ENCODE measurements at regions not wholly inside any gene's neighbourhood (a gene's known extent, or its start where the extent isn't known, plus 50 kb on each side); places are given as distances from the start of the nearest gene placed in this dataset.

DNA sequence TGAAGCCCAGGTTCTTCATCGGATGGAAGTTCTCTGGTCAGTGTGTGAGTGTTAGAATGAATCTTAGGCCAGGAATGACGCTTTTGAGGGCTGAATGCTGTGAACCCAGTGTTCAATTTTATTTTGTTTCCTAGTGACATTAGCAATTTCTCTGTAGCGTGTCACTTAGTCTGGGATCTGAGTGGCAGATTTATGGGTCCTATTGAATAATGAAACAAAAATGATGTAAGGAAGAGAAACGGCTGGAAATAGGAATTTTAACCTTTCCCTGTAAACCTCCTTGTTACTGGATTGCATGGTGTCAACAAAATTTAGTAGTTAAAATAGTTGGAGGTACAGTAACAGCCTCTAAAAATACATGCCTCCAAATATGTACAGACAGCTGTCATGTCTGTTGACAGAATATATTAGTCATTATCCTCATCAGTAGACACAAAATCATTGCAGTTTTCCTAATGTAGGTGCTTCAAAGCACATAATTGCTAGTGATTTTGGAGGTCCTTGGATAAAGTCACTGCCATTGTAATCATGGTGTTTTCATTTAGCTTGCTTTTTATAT lies 223.8 kb upstream of the SPRED2 start:
- DNase-seq (ENCODE audit: low read depth, low spot score) = no peak

DNA sequence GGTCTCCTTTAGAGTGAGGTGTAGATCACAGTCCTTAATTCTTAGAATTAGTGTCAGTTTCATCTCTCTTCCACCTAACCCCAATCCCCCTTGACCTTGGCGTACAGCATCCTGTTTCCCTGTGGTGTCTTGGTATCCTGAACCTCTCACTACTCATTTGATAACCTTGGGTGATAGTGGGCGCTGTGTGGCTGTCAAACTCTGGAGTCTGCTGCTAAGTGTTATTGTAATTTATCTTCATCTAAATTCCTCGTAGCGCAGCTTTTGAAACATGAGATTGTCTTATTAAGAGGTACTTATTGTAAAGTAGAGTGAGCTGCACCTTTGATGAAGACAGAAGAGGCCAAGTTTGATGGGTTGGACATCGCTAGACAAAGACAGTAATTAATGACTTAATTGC lies 222.6 kb upstream of the SPRED2 start:
- no peak for DNase-seq (ENCODE audit: low read depth, low spot score)

DNA sequence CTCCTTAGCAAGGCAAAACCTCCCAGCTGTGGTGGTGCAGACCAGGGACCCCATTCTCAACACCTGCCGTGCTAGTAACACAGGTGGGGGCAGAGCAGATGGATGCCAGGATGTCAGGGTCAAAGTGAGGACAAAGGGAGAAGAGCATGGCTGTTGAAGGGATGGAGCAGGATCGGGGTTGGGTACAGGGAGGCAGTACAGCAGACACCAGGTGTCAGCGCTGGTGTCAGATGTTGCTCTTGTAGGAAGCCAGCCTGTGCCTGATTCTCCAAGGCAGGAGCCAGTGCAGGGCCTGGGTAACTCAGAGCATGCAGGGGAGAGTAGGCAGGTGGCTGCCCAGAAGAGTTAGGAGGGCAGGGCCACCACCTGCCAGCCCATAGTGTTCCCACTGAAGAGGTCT lies 222.1 kb upstream of the SPRED2 start:
- DNase-seq (ENCODE audit: low read depth, low spot score) = no peak

DNA sequence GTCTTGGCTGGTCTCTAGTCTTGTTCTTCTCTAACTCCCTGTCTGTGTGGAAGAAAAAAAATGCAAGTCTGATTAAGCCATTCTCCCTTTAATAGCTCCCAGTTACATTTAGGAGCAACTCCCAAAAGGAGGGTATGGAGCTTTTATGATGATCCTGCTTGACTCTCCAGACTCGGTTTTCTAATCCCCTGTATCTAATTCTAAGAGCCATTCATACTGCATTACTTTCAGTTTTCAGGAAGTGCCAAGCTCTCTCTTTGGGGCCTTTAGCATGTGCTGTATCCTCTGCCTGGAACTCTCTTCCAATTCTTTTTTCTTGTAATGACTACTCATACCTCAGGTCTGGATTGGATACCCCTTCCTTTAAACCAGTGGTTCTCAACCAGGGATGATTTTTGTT lies 219.7 kb upstream of the SPRED2 start:
- no peak for DNase-seq (ENCODE audit: low read depth, low spot score)

DNA sequence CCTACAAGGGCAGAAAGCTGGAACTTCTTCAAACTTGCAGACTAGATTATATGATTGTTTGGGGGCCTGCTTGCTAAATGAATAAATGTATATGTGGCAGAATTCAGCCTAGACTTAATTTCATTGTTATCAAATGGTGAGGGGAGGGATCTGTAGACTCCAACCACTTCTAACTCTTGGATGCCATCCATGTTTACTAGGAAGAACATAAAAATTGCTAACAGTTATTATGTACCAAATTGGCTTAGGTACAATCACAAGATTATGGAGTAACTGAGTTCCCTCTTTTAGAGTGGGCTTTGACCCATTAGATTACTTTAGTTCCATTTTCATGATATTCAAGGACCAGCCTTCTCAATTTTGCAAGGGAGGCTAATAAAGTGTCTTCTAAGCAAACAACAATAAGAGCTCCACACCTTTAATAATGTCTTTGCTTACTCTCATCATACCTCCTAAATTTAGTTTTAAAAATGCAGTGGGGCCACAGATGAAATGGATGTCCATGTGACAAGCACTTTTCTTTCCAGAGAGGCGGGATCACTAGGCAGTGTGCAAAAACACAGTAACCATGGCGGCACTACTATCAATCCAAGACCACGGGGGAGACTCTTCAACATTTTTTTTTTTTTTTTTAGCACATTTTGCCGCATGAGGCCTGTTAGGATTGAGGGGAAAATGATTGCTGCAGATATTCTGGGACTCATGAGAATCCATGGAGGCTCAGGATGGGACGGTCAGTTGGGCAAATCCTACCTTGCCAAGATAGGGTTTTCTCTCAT lies 217.6 kb upstream of the SPRED2 start:
- DNase-seq (ENCODE audit: low read depth, low spot score) = no peak

DNA sequence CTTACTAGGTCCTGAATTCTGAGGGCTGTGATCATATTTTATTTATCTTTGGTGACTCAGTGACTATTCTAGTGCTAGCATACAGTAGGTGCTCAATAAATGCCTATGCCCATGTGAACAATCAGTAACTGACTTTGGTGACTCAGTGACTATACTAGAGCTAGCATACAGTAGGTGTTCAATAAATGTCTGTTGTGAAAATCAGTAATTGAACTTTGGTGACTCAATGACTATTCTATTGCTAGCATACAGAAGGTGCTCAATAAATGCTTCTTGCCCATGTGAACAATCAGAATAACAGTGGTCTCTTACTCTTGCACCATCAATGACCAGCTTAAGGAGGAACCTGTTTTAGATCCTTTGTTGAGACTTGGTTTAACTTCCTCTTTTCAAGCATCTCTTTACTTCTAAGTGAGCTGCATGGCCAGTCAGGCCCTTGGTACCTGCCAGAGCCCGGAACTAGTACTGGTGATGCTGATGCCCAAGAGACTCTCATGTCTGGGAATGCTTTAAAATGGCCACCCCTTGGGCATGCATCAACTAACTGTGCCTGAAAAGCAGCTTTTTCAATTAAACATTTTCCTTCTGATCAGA lies 214.9 kb upstream of the SPRED2 start:
- DNase-seq (ENCODE audit: low read depth, low spot score) = no peak

DNA sequence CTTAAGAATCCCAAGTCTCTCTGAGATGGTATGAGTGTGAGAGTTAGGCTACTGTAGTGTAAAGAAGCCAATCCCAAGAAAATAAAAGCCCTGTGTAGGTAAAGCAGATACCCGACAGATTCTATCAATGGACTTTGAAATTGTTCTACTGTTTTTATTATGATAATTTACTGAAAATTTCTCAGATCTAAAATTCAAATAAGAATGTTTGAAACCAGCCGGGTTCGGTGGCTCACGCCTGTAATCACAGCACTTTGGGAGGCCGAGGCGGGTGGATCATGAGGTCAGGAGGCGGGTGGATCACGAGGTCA lies 208.3 kb upstream of the SPRED2 start:
- no peak for DNase-seq (ENCODE audit: low read depth, low spot score)

DNA sequence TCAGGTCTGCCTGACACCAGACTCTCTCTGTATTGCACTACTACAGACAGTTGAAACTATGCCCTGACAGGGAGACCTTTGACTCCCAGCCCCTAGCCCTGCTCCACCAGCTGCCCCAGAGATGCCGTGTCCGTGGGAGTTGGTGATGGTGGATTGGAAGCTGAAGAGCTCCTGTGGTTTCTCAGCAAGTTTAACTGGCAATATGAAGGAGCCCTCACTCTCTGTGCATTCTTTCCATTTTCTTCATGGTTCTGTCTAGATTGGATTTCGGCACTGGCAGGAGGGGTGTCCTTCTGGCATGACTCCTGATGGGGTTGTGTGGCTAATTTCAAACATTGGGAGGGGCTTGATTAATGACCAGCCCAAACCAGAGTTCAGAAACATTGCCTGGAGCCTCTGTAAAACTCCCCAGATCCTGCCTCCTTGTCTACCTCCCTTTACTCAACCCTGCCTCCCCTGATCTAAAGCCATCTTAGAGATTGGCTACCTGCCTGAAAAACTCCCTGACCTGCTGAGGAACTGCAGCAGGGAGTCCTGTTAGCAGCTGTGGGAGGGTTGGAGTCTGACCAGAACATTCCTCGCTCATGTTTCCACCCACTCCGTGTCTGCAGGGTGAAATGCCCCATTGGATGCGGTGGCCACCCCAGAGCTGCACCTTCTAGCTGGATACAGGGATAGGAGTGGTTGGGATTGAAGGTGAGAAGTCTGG lies 206.9 kb upstream of the SPRED2 start:
- DNase-seq (ENCODE audit: low read depth, low spot score) = peak; percentile 80

DNA sequence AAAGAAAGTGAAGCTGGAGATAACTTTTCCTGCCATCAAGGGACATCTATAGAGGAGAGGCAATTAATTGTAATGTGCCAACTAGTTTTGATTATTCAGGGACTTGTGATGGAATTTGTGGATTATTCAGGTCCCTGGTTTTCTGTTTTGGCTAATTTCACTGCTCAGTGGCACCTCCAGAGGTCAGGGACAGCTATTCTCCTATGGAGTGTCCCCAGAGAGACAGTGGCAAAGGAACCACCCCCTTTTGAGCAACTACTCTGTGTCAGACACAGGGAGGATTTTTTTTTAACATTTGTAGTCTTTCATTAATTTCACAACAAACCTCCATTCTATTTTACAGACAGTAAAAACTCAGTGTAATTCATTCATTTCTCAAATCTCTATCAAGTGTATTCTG lies 206.0 kb upstream of the SPRED2 start:
- no peak for DNase-seq (ENCODE audit: low read depth, low spot score)

DNA sequence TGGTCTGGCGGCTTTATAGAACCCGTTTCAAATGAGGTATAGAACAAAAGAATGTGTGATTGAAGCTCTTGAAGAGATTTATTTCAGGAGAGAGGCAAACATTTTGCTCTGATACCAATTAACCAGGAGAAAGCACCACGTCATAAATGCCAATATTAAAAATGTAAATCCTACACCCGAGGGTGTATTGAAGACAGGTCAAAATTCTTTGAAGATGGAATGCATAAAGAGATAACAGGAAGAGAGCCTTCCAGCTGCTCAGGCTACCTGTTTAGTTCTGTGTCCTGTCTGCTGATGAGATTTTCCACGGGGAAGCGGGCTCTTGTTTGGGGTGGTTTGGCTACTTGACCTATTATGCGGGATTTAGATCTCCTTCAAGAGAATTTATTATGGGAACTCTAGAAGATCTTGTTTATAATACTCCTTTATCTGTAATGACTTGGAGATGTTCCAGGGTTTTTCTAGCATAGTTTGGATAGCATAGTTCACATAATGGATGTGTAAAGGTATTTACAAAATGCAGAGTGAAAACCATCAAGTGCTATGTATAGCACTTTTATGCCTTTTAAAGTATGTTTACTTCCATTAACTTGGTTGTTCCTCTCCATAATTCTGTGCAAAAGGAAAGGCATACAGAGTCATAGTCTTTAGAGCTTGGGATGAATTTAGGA lies 204.5 kb upstream of the SPRED2 start:
- DNase-seq (ENCODE audit: low read depth, low spot score) = no peak

DNA sequence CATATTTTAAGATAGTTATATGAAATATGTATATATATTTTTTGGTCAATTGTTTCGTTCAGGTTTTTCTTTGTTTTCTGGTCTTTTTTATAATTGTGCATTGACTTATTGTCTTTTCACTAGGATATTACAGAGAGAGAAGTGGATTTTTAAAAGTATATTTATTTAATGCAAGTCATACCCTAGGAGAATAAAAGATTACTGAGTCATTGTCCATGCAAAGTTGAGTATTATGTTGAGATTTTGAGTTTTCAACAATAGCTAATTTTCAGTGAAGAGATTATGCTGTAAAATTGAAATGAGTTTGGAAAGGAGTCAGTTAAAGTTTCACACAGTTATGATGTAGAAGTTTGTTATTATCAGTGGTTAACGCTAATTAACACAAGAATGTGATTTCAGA lies 203.6 kb upstream of the SPRED2 start:
- DNase-seq (ENCODE audit: low read depth, low spot score) = no peak

DNA sequence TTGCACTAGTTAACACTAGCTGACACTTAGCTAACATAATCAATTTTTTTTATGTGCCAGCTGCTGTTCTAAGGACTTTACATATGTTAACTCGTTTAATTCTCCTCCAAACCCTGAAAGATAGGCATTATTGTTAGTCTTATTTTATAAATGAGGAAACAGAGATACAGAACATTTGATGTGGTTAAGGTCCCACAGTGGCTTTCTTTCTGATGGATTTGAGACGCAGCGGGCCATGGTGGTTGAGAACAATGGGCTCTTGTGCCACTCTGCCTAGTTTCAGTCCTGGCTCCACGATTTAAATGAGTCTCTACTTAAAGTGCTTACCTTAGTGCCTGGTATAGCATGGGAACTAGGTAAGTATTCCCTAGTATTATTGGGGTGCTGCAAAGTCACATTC lies 201.9 kb upstream of the SPRED2 start:
- no peak for DNase-seq (ENCODE audit: low read depth, low spot score)

DNA sequence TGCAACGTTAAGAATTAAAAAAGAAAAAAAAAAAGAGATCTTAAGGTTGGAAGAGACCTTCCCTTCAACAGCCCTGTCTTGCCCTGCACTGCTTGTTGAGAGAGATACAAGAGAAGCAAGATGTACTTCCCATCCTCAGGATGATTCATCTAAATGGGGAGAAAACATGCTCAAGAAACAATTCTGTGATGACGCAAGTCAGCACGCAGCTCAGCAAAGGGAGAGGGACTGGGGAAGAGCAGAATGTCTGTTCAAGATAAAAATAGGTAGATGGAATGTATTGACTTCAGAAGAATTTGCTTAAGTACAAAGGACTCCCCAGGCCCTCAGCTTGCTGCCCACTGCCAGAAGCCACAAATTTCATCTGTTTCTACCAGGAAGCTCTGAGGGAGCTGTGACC lies 198.2 kb upstream of the SPRED2 start:
- DNase-seq (ENCODE audit: low read depth, low spot score) = peak; percentile 5

DNA sequence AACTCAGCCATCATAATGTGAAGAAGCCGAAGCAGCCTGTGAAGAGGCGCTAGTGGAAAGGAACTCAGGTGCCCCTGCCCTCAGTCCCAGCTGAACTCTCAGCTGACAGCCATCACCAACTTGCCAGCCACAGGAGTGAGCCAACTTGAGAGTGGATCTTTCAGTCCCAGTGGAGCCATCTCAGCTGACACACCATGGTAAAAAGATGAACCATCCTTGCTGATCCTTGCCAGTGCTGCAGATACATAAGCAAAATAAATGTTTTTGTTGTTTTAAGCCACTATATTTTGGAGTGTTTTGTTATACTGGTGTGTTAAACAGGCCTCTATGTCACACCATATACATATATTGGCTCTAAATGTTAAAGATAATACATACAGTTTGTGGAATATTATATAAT lies 195.8 kb upstream of the SPRED2 start:
- DNase-seq (ENCODE audit: low read depth, low spot score) = no peak

DNA sequence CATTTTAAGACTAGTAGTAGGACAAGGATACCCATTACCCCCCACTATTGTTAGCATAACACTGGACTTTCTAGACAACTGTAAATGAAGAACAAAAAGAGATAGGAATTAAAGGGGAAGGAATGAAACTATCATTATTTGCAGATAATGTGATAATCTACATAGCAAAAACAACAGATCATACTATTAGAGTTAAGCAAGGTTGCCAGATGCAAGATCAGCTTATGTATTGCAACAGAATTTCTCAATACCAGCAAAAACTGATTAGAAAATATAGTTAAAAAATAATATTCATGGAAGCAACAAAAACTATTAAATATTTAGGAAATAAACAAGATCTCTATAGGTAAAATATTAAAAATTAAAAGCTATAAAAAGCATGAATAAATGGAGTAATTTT lies 194.4 kb upstream of the SPRED2 start:
- DNase-seq (ENCODE audit: low read depth, low spot score) = no peak

DNA sequence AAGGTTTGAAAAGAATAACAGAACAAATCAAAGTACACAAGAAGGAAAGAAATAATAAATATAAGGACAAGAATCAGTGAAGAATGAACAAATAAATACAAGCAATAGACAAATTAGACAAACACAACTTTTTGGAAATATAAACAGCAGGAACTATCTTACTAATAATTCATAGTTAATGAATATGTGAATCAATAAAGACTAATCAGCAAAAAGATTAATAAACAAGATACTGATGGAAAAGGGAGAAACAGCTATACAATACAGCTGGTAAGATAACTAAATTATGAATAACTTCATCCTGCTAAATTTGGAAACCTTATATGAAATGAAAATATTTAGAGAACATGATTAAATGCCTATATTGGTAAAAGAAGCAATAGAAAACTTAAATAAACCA lies 193.6 kb upstream of the SPRED2 start:
- no peak for DNase-seq (ENCODE audit: low read depth, low spot score)

DNA sequence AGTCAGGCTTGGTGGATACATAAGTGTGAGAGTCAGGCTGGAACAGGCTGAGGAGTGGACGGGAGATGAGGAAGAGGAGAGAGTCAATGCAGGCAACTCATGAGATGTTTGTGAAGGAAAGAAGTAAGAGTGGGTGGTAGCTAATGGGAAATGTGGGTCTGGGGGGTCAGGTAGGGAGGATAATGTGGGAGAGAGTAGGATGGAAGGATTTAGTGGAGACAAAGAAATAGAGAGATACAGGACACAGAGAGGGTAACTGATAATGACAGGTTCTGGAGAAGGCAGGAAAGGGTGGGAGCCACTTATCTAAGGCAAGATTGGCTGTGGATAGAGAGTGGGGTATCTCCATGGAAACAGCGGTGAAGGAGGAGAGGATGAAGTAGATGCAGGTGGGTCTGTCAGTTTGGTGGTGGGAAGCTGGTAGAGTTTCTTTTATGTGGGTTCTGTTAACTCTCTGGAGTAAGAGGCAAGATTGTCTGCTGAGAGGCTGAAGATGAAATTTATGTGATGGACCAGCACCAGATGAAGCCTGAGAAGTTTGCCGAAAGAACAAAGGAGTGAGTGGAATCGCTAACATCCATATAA lies 190.6 kb upstream of the SPRED2 start:
- no peak for DNase-seq (ENCODE audit: low read depth, low spot score)

DNA sequence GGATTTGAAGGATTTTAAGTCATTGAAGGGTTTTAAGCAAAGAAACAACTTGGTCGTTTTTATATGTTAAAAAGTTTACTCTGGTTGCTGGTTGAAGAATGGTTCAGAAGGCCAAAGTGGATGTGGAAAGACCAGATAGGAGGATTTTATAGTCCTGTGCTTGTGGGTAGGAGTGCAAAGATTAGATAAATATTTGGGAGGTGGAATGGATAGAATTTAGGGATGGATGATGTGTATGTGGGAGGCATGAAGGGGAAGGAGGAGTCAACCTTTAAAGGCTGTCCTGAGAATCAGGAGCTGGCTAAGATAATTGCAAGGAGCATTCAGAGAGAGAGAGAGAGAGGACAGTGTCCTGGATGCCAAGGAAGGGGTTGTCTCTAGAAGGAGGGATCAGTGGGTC lies 190.1 kb upstream of the SPRED2 start:
- no peak for DNase-seq (ENCODE audit: low read depth, low spot score)

DNA sequence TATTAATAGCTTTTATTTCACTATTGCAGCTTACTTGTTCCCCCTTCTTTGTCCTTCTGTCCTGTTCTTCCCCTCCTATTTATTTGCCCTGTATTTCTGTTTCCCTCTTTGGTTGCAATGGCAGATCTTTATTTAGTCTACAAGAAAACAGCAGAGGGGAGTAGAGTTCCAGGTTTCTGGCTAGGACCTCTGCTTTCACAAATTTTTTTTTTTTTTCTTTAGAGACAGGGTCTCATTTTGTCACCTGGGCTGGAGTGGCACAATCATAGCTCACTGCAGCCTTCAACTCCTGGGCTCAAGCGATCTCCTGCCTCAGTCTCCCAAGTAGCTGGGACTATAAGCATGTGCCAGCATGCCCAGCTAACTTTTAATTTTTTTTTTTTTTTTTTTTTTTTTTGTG lies 188.1 kb upstream of the SPRED2 start:
- no peak for DNase-seq (ENCODE audit: low read depth, low spot score)

DNA sequence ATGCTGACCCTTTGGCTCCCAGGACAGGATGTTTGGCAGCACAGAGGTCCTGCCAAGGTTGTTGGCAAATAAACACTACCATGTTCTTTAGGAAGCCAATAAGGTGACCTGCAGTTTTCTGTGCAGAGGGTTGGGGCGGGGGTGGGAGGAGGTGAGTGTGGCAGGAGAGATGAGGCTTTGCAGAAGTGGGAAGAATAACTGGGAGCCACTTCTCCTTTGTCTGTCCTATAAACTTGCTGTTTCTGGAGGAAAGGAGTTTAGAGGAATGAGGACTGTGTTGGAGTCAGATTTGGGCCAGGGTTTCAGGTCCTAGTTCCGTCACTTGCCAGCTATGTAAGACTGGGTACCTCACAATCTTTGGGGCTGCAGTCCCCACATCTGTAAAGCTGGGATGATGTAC lies 187.6 kb upstream of the SPRED2 start:
- no peak for DNase-seq (ENCODE audit: low read depth, low spot score)

DNA sequence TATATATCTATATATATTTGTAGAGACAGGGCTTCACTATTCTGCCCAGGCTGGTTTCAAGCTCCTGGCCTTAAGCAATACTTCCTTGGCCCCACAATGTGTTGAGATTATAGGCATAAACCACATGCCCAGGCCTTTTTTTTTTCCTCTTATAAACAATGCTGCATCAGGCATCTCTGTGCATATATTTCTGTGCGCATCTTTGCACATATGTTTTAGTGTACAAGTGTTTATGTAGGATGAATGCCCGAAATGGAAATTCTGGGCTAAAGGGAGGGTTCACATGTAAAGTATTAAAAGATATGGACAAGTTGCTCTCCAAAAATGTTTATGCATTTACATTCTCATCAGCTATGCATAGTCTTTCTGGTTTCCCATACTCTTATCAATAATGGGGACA lies 183.2 kb upstream of the SPRED2 start:
- DNase-seq (ENCODE audit: low read depth, low spot score) = no peak

DNA sequence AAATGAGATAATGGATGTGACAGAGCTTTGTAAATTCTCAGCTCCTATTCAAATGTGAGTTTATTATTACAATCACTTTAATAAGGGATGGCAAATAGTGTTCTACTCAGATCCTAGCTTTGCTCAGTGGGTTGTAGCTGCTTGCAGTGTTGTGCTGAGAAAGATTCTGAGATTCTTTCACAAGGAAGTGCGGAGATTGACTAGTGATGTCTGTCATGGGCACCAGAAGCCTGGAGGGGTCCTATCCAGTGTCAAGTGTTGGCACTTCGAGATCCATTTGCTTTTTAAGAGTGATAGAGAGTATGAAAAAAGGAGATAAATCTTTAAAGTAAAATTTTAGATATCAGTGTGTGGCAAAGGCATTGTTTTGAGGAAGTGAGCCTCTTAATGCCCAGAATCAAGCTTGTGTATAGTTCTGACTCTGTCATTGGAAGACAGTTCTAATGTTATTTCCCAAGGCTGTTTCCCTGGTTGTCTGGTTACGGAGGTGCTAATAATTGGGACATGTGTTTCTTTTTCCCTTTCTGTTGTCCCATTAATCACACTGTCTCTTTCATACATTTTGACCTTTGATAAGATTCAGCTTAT lies 181.7 kb upstream of the SPRED2 start:
- DNase-seq (ENCODE audit: low read depth, low spot score) = no peak
